NCI-H748 treated with DMSO at 0.1 percent for 48 hours (cell line): ENCODE measurements at regions not wholly inside any gene's neighbourhood (a gene's known extent, or its start where the extent isn't known, plus 50 kb on each side); places are given as distances from the start of the nearest gene placed in this dataset.

ENCODE experiments used
- DNase-seq: peaks from one replicate; lab custom pipeline; 2025; lab: John Stamatoyannopoulos, UW

GRCh38 chr7:113710310-113711096, 208.3 kb downstream of the PPP1R3A start:
- peak; percentile 59 for DNase-seq

- DNase-seq, result no peak
Measured at GRCh38 chr7:113705439-113705838, 213.4 kb downstream of the PPP1R3A start.

- DNase-seq, result peak; percentile 60
Measured at GRCh38 chr7:113698556-113699220, 220.1 kb downstream of the PPP1R3A start.

GRCh38 chr7:113694149-113694548, 224.7 kb downstream of the PPP1R3A start:
- DNase-seq, result no peak

GRCh38 chr7:113684165-113684564, 234.6 kb downstream of the PPP1R3A start:
- no peak for DNase-seq

- no peak for DNase-seq
Measured at GRCh38 chr7:113677811-113678210, 241.0 kb downstream of the PPP1R3A start.

- no peak for DNase-seq
Measured at GRCh38 chr7:113664867-113665266, 253.9 kb downstream of the PPP1R3A start.

- no peak for DNase-seq
Measured at GRCh38 chr7:113659416-113659815, 259.4 kb downstream of the PPP1R3A start.

- peak; percentile 2 for DNase-seq
Measured at GRCh38 chr7:113657603-113658002, 261.2 kb downstream of the PPP1R3A start.

GRCh38 chr7:113652501-113652900, 266.3 kb downstream of the PPP1R3A start:
- no peak for DNase-seq

GRCh38 chr7:113649556-113649955, 269.3 kb downstream of the PPP1R3A start:
- no peak for DNase-seq

- no peak for DNase-seq
Measured at GRCh38 chr7:113639221-113639620, 279.6 kb downstream of the PPP1R3A start.

- no peak for DNase-seq
Measured at GRCh38 chr7:113636727-113637421, 281.9 kb downstream of the PPP1R3A start.

GRCh38 chr7:113635492-113635891, 283.3 kb downstream of the PPP1R3A start:
- DNase-seq, result no peak

GRCh38 chr7:113633073-113633472, 285.7 kb downstream of the PPP1R3A start:
- DNase-seq, result no peak

- DNase-seq, result no peak
Measured at GRCh38 chr7:113628948-113629847, 289.6 kb downstream of the PPP1R3A start.

- DNase-seq, result no peak
Measured at GRCh38 chr7:113625494-113626102, 293.2 kb downstream of the PPP1R3A start.

- DNase-seq, result no peak
Measured at GRCh38 chr7:113622796-113623195, 296.0 kb downstream of the PPP1R3A start.

- DNase-seq, result no peak
Measured at GRCh38 chr7:113610572-113610971, 308.2 kb downstream of the PPP1R3A start.

- no peak for DNase-seq
Measured at GRCh38 chr7:113608782-113609181, 310.0 kb downstream of the PPP1R3A start.

GRCh38 chr7:113606325-113606724, 312.5 kb downstream of the PPP1R3A start:
- DNase-seq, result no peak
